HEK293T (cell line): ENCODE measurements at regions not wholly inside any gene's neighbourhood (a gene's known extent, or its start where the extent isn't known, plus 50 kb on each side); places are given as distances from the start of the nearest gene placed in this dataset.

ENCODE experiments used
- ARNT ChIP-seq: fragments of 450-650 bp; IDR thresholded peaks from 2 replicates; pipeline ENCODE4 v1.6.1; 2017; ENCODE audit warnings: mild to moderate bottlenecking
- FOXM1 ChIP-seq: fragments of 450-650 bp; IDR thresholded peaks from 2 replicates; pipeline ENCODE4 v1.6.1; 2017; ENCODE audit warnings: mild to moderate bottlenecking, borderline replicate concordance
- L3MBTL2 ChIP-seq: fragments of 450-650 bp; conservative IDR thresholded peaks from 2 replicates; pipeline ENCODE4 v1.6.1; 2016; ENCODE audit warnings: mild to moderate bottlenecking
- TARDBP ChIP-seq: fragments of 450-650 bp; IDR thresholded peaks from 2 replicates; pipeline ENCODE4 v1.6.1; 2016

DNA sequence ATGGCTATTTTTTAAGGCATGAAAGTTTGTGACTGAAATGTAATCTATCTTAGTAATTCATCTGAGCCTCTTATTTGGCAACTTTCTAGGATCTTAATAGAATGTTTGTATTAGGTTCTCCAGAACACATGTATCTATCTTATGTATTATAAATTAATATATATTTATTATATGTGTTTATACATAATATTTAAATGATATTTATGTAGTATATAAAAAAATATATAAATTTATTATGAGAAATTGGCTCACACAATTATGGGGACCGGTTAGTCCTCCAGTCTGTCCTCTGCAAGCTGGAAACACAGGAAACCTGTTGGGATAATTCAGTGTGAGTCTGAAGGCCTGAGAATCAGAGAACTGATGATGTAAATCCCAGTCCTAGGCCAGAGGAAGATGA, 155.7 kb downstream of the AMY1C start:
- TF ChIP-seq L3MBTL2 (no peak), TARDBP (no peak), ARNT (no peak), FOXM1 (no peak)
